CD14-positive monocyte (primary cell): ENCODE measurements at regions not wholly inside any gene's neighbourhood (a gene's known extent, or its start where the extent isn't known, plus 50 kb on each side); places are given as distances from the start of the nearest gene placed in this dataset.

Source experiments
- DNase-seq, 3 donors: peaks; one replicate each; pipeline ENCODE4 v3.0.0-alpha.2; 2011 to 2022
- H2AFZ ChIP-seq: 2 replicates; pipeline ENCODE4 v1.6.0; 2012; ENCODE audit warnings: mild to moderate bottlenecking, low read depth, low read length, inconsistent platforms; ENCODE audit not compliant: insufficient read depth, poor library complexity, severe bottlenecking
- H3K27ac ChIP-seq, 2 donors: 1 replicate in 1 of 2; 2 replicates in 1 of 2; pipeline ENCODE4 v1.5.1; 2012 to 2013; ENCODE audit warnings: low read length in 2 of 2, control low read depth in 1 of 2, inconsistent platforms in 1 of 2, low read depth in 1 of 2, mild to moderate bottlenecking in 1 of 2
- H3K27me3 ChIP-seq, 2 donors: one replicate each; pipeline versions ENCODE4 v1.6.0 to v1.6.1; 2011 to 2013; ENCODE audit warnings: low read length in 2 of 2; ENCODE audit not compliant: control insufficient read depth in 2 of 2, insufficient read depth in 2 of 2
- H3K36me3 ChIP-seq, 2 donors: replicated peaks in 1 of 2; 1 replicate in 1 of 2; 2 replicates in 1 of 2; pipeline versions ENCODE4 v1.5.1 to v1.6.1; 2012 to 2013; ENCODE audit warnings: low read length in 2 of 2, control low read depth in 1 of 2, inconsistent platforms in 1 of 2, mild to moderate bottlenecking in 1 of 2; ENCODE audit not compliant: insufficient read depth in 2 of 2, control insufficient read depth in 1 of 2
- H3K4me1 ChIP-seq, 2 donors: 1 replicate in 1 of 2; 2 replicates in 1 of 2; pipeline versions ENCODE4 v1.5.1 to v1.6.1; 2012 to 2013; ENCODE audit warnings: low read length in 2 of 2, control low read depth in 1 of 2, inconsistent platforms in 1 of 2, mild to moderate bottlenecking in 1 of 2, moderate library complexity in 1 of 2; ENCODE audit not compliant: insufficient read depth in 2 of 2, control insufficient read depth in 1 of 2
- H3K4me2 ChIP-seq: replicated peaks from 2 replicates; pipeline ENCODE3; 2012; ENCODE audit warnings: low read length, moderate library complexity, mild to moderate bottlenecking; ENCODE audit not compliant: poor library complexity, severe bottlenecking; ENCODE audit errors: extremely low read depth
- H3K4me3 ChIP-seq, 3 experiments: fragments of 200-600 bp in 1 of 3; sonication (generic) in 1 of 3; replicated peaks in 1 of 3; 1 replicate in 2 of 3; 2 replicates in 1 of 3; pipeline ENCODE4 v1.5.1; 2011 to 2013; ENCODE audit warnings: low read length in 3 of 3, mild to moderate bottlenecking in 3 of 3, control low read depth in 2 of 3, low read depth in 2 of 3, inconsistent platforms in 1 of 3, moderate library complexity in 1 of 3
- H3K79me2 ChIP-seq: 2 replicates; pipeline ENCODE4 v1.6.0; 2012; ENCODE audit warnings: mild to moderate bottlenecking, control low read depth, inconsistent platforms, low read length, moderate library complexity; ENCODE audit not compliant: insufficient read depth
- H3K9ac ChIP-seq: 2 replicates; pipeline ENCODE4 v1.6.0; 2017; ENCODE audit warnings: low read length, mild to moderate bottlenecking; ENCODE audit not compliant: insufficient read depth, poor library complexity, severe bottlenecking
- H3K9me3 ChIP-seq, 2 donors: replicated peaks in 1 of 2; 1 replicate in 1 of 2; 2 replicates in 1 of 2; pipeline versions ENCODE4 v1.5.1 to v1.6.1; 2012 to 2013; ENCODE audit warnings: low read length in 2 of 2, control low read depth in 1 of 2; ENCODE audit not compliant: control insufficient read depth in 1 of 2, insufficient read depth in 1 of 2
- H4K20me1 ChIP-seq: 2 replicates; pipeline ENCODE4 v1.6.0; 2012; ENCODE audit warnings: mild to moderate bottlenecking, low read length, control low read depth, moderate library complexity; ENCODE audit not compliant: insufficient read depth
- H3K27ac Mint-ChIP-seq, 7 donors: one replicate each; pipeline ENCODE4 v1.8.0; 2020; ENCODE audit warnings: mild to moderate bottlenecking in 7 of 7, mixed read lengths in 7 of 7, moderate library complexity in 6 of 7, inconsistent platforms in 2 of 7
- H3K27me3 Mint-ChIP-seq, 3 donors: one replicate each; pipeline ENCODE4 v1.8.0; 2021 to 2022; ENCODE audit warnings: low read depth in 3 of 3, mild to moderate bottlenecking in 3 of 3, mixed read lengths in 3 of 3, moderate library complexity in 3 of 3, inconsistent platforms in 1 of 3
- H3K36me3 Mint-ChIP-seq, 2 donors: one replicate each; pipeline ENCODE4 v1.8.0; 2020; ENCODE audit warnings: mixed read lengths in 2 of 2, inconsistent platforms in 1 of 2, mild to moderate bottlenecking in 1 of 2
- H3K4me1 Mint-ChIP-seq: one replicate; pipeline ENCODE4 v1.8.0; 2020; ENCODE audit warnings: mild to moderate bottlenecking, mixed read lengths
- H3K4me3 Mint-ChIP-seq, 2 donors: one replicate each; pipeline ENCODE4 v1.8.0; 2020; ENCODE audit warnings: mild to moderate bottlenecking in 2 of 2, mixed read lengths in 2 of 2, moderate library complexity in 1 of 2
- H3K9me3 Mint-ChIP-seq, 7 donors: one replicate each; pipeline ENCODE4 v1.8.0; 2020 to 2022; ENCODE audit warnings: mixed read lengths in 7 of 7, mild to moderate bottlenecking in 6 of 7, moderate library complexity in 6 of 7, inconsistent platforms in 2 of 7
- CTCF ChIP-seq: fragments of 200-600 bp; IDR thresholded peaks from one replicate; pipeline ENCODE4 v1.8.0; 2022; ENCODE audit warnings: antibody characterized with exemption, mild to moderate bottlenecking
- WGBS: methylation state at CpG from one replicate; pipeline ENCODE4 v1.1.5; 2013; ENCODE audit warnings: missing lambda C conversion rate; ENCODE audit not compliant: insufficient coverage; 5-methylcytosine and 5-hydroxymethylcytosine counted together
- intact Hi-C, 2 donors: fragments of 100-400 bp; cut with micrococcal nuclease; formaldehyde crosslinking; loops; one replicate each; pipeline versions ENCODE4 v1.15.0 to v1.15.1; 2023

GRCh38 chr12:125389061-125389697 lies 323.9 kb downstream of the AACS start:
- no peaks in the 10 kb centered on the region for H3K9me3 ChIP-seq
- DNase-seq: no peak
- H3K4me3 ChIP-seq: no peak overlapping the region
- H3K36me3 ChIP-seq: no peaks in the 10 kb centered on the region
- TF ChIP-seq CTCF: no peak
- no peaks in the 10 kb centered on the region for H3K79me2 ChIP-seq
- no peak overlapping the region for H3K9ac ChIP-seq
- H2AFZ ChIP-seq: no peak overlapping the region
- no peak overlapping the region for H3K4me2 ChIP-seq
- no peaks in the 10 kb centered on the region for H3K36me3 Mint-ChIP-seq
- H3K27me3 Mint-ChIP-seq: peaks cover 4 to 9% (median 8%) of the 10 kb centered on the region in 3 donors
- no peaks in the 10 kb centered on the region for H4K20me1 ChIP-seq
- peaks cover 0 to 3% (median 0%) of the 10 kb centered on the region in 7 donors for H3K9me3 Mint-ChIP-seq
- no peaks in the 10 kb centered on the region for H3K4me1 Mint-ChIP-seq
- no peak overlapping the region for H3K27ac Mint-ChIP-seq
- intact Hi-C loops: no loop called here
- no peaks in the 10 kb centered on the region for H3K4me1 ChIP-seq
- H3K27me3 ChIP-seq: no peaks in the 10 kb centered on the region
- no peak overlapping the region for H3K27ac ChIP-seq
- no peak overlapping the region for H3K4me3 Mint-ChIP-seq

- H3K9me3 Mint-ChIP-seq: peaks cover 0 to 4% (median 3%) of the 10 kb centered on the region in 7 donors
- Histone ChIP-seq H2AFZ (no peak overlapping the region), H3K36me3 (no peaks in the 10 kb centered on the region), H3K27ac (no peak overlapping the region), H3K4me3 (no peak overlapping the region), H3K79me2 (no peaks in the 10 kb centered on the region), H3K9me3 (no peaks in the 10 kb centered on the region), H3K9ac (no peak overlapping the region), H3K4me1 (no peaks in the 10 kb centered on the region), H3K4me2 (no peak overlapping the region), H3K27me3 (no peaks in the 10 kb centered on the region), H4K20me1 (no peaks in the 10 kb centered on the region)
- peaks cover 1 to 10% (median 2%) of the 10 kb centered on the region in 3 donors for H3K27me3 Mint-ChIP-seq
- H3K4me3 Mint-ChIP-seq: no peak overlapping the region
- no peak overlapping the region for H3K27ac Mint-ChIP-seq
- intact Hi-C loops: no loop called here
- no peak for TF ChIP-seq CTCF
- WGBS: 48% methylated on average over 4 of the region's 7 CpGs
- DNase-seq: no peak
- no peaks in the 10 kb centered on the region for H3K36me3 Mint-ChIP-seq
- no peaks in the 10 kb centered on the region for H3K4me1 Mint-ChIP-seq
Measured at GRCh38 chr12:125393569-125393968, 328.3 kb downstream of the AACS start.
